ENCODE measurements at regions not wholly inside any gene's neighbourhood (a gene's known extent, or its start where the extent isn't known, plus 50 kb on each side); places are given as distances from the start of the nearest gene placed in this dataset.

- TF ChIP-seq EP300 (IDR thresholded peaks at IDR 0.05) (no peak), CTCF (IDR thresholded peaks at IDR 0.05) (no peak), POLR2A (IDR thresholded peaks at IDR 0.05) (no peak)
Measured at GRCh38 chr2:126059379-126059778, 596.6 kb upstream of the GYPC start.

Measured in stomach (tissue), 4 donors.